ENCODE measurements at regions not wholly inside any gene's neighbourhood (a gene's known extent, or its start where the extent isn't known, plus 50 kb on each side); places are given as distances from the start of the nearest gene placed in this dataset.

DNA sequence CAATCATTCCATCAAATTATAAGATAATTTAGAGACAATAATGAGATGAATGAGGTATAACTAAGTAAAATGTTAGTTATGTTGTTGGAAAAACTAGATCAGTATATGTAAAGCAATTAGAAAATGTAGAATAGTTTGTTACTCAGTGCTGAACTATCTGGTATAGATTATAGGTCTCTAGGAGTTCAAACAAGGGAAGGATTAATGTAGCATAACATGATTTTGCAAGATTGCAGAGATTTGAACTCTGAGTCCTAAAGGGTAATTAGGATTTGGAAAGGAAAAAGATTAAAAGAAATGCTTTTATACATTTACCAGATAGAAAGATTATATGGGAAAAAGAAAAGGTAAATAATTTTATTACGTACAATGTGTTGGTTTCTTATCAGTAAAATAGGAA is 246.3 kb downstream of the KCNC2 start:
- DNase-seq (no peak), ATAC-seq (no peak)
- intact Hi-C loops (cut with DNase I), result no loop called here

DNA sequence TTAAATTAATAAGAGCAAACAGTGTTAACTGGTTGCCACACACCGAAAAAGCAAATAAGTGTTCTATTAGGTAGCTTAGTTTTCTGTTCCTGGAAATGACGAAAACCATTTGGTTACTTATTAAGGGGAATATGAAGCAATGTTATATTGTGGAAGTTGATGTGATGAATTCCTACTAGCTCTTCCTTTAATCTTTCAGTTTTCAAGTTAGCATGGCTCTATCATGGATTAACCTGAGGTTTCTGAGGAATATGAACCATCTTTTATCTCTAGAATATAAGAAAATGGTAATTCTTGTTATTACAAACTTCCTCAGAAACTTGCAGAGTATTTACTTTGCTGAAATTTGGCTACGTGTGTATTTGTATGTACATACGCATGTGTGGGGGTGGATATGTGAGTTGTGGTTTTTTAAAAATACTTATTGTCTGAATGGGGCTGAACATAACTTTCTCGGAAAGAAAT is 245.7 kb downstream of the KCNC2 start:
- no peak for DNase-seq
- intact Hi-C loops (cut with DNase I), result no loop called here
- no peak for ATAC-seq

DNA sequence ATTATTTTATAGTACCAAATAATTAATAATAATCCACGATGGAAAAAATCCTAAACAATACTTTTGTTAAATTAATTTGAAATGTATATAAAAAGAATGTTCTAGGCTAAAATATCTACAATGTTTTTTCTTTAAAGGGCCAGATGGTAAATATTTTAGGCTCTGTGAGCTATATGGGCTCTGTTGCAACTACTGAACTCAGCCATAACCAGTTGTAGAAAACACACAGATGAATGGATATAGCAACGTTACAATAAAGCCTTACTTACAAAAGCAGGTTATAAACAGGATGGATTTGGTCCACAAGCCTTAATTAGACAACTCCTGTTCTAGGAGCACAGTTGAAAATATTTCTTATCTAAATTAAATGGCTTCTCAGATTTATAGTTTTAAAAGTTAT is 245.2 kb downstream of the KCNC2 start:
- no peak for DNase-seq
- ATAC-seq, result no peak
- intact Hi-C loops (cut with DNase I), result no loop called here

DNA sequence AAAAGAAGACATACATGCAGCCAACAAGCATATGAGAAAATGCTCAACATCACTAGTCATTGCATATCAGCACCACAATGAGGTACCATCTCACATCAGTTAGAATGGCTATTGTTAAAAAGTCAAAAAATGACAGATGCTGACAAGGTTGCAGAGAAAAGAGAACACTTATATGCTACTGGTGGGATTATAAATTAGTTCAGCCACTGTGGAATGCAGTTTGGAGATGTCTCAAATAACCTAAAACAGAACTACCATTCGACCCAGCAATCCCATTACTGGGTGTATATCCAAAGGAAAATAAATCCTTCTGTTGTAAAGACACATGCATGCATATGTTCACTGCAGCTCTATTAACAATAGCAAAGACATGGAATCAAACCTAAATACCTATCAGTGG is 238.4 kb downstream of the KCNC2 start:
- ATAC-seq (no peak), DNase-seq (no peak)
- intact Hi-C loops (cut with DNase I), result no loop called here

DNA sequence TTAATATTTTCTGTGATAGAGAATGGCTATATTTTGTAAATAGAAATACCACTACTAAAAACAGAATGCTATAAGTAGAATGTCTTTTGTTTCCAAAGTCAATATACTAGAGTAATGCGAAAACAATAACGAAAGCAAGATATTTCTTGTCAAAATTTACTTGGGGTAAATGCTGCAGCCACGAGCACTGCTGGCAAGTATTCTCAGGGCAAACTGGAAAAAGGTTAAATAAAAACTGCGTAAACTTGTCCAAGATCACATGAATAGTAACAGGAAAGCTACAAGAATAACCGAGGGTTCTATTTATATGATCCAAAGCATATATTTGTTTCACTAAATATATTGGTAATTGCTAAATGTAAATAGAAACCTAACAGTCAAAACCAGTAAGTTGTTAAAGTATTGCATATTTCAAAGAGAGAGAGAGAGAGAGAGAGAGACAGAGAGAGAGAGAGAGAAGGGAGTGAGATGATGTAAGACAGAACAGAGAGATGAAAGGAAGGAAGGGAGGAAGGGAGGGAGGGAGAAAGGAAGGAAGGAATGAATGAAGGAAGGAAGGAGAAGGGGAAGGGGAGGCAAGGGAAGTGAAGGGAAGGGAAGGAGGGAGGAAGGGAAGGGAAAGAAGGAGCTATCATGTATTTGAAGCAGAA is 231.7 kb downstream of the KCNC2 start:
- intact Hi-C loops (cut with DNase I), result no loop called here
- DNase-seq, result no peak

DNA sequence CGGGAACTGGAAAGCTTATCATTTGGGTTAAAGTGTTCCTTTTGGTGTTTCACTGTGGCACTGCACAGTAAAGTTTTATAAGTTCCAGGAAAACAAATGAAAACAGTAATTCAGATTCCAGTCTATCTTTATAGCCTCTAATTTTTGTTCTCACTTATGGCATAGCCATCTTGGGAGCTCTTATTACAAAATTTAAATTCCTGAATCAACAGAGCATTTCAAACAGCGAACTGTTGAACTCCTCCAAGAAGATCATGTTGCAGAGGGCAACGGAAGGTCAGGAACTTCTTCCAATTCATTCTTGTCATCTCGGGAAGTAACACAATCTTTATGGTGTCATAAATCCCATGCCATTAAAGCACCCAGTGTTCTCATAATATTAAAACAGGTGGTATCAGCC is 229.1 kb downstream of the KCNC2 start:
- ATAC-seq (no peak), DNase-seq (no peak)
- intact Hi-C loops (cut with DNase I), result no loop called here

More for the DNA sequence above, 231.7 kb downstream of the KCNC2 start:
- no peak for ATAC-seq

DNA sequence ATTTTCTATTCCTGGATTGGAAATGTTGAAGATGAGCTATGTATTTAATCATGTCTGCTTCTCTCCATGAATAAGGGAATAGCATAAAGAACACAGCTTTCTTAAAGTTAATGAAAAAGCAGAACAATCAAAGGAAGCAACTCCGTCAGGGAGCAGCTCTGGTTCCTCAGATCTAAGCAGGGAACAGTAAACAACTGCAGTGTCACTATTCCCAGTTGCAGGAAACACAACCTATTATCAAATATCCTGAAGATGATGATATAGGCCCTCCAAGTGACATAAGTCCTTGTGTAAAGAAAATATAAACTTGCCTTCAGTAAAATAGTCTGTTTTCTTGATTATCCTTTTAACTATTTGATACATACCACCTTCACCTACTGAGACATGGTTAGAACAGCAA is 228.1 kb downstream of the KCNC2 start:
- DNase-seq, result no peak
- intact Hi-C loops (cut with DNase I), result no loop called here
- ATAC-seq, result no peak

DNA sequence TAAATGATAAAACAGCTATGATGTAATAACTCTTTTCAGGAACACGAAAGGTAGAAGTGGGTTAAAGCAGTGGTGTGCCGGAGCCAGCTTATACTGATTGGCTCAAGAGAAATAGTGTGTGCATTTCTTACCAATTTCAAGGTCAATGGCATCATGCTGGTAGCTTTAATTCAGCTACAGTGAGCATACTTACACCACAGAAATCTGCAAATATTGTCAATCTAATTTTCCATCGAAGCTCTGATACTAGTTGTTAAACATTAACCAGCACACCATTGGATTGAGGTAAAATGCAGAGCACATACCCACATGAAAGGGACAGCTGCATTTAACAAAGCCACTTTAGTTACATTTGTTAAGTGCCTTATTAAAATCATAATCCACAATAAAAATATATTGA is 225.7 kb downstream of the KCNC2 start:
- DNase-seq (no peak), ATAC-seq (no peak)
- intact Hi-C loops (cut with DNase I), result no loop called here

DNA sequence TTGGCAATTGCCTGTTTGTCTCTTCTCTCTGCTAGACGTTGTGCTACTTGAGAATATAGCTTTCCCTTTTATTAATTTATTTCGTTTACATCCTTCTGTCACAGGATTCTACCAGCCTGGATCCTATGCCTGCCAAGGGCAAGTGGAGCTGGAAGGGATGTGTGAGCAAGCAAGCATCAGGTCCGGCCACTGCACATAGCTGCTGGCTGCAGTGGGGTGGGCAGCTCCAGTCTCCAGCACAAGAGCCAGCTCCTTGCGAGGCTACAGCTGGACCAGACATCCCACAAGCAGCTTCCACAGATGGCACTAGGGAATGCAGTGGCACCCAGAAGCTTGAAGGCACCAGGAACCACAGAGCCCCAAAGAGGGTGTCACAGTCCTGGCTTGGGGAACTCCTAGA is 225.0 kb downstream of the KCNC2 start:
- intact Hi-C loops (cut with DNase I), result no loop called here
- no peak for ATAC-seq
- no peak for DNase-seq

DNA sequence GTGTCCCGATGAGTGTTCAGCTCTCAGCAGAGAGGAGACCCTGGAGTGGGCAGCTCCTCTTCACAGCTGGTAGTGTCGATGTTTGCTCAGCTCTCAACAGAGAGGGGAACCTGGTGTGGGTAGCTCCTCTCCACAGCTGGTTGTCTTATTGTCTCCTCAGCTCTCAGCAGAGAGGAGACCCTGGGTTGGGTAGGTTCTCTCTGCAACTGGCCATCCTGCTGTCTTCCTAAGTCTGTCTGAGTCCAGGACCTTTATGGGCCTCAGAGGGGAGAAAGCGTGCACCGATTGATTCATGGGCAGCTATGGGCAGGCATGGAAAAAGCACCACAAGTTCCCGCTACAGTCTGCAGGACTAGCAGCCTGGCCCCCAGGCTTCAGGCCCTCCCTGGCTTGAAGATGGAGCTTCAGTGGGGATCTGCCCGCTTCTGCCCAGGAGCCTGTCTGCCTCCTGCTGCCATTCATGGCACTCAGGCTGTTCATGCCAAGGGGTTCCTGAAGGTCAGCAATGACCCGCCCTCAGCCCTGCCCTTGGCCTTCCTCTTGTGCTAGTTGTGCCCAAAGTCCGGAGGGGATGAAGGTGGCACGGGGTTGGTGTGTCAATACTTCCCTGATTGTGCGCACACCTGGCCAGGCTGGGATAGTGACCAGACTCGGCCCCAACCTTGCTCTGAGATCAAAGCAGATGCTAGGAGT is 224.2 kb downstream of the KCNC2 start:
- DNase-seq (no peak), ATAC-seq (no peak)
- intact Hi-C loops (cut with DNase I), result no loop called here

DNA sequence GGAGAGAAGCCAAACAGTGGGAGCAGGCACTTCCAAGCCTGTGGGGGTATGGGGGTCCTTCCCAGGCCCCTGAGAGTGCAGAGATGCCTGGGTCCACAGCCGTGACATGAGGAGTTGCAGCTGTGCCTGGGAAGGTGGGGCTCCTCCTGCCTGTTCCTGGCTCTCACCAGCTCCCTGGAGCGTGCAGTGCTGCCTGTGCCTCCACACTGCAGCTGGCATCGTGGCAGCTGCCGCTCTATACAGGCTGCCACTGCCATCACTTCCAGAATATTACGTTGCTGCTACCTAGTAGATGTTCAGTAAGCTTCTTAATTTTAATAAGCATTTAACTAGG is 223.7 kb downstream of the KCNC2 start:
- intact Hi-C loops (cut with DNase I), result no loop called here
- DNase-seq (no peak), ATAC-seq (no peak)

DNA sequence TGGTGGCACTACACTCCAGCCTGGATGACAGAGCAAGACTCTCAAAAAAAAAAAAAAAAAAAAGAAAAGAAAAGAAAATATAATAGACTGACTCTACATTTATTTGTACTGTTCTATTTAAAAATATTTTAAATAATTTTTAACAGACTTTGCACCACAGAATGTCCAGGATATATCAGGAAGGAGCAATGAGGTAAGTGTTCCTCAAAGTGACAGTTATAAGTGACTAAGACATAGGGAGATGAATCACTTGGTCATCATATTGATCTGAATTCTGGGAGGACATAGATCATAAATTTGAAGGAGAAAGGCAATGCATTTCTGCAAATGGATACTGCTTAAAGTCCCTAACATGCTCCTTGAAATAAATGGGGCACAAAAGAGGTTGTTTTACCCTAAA is 221.5 kb downstream of the KCNC2 start:
- ATAC-seq, result no peak
- intact Hi-C loops (cut with DNase I), result no loop called here
- DNase-seq, result no peak

Data from left cardiac atrium (tissue), 4 donors.